Kidney epithelial cell (primary cell): ENCODE measurements at regions not wholly inside any gene's neighbourhood (a gene's known extent, or its start where the extent isn't known, plus 50 kb on each side); places are given as distances from the start of the nearest gene placed in this dataset.

Source experiments
- DNase-seq: peaks from one replicate; pipeline ENCODE4 v3.0.0-alpha.2; 2010; ENCODE audit warnings: low read depth
- H3K27me3 ChIP-seq: 2 replicates; pipeline ENCODE4 v1.6.0; 2011; ENCODE audit warnings: low read length; ENCODE audit not compliant: control insufficient read depth, insufficient read depth
- H3K36me3 ChIP-seq: 2 replicates; pipeline ENCODE4 v1.5.1; 2011; ENCODE audit warnings: low read length; ENCODE audit not compliant: control insufficient read depth, insufficient read depth
- H3K4me3 ChIP-seq: 2 replicates; pipeline ENCODE4 v1.5.1; 2011; ENCODE audit warnings: low read depth, mild to moderate bottlenecking, control low read depth, low read length
- CTCF ChIP-seq: IDR thresholded peaks from 2 replicates; pipeline ENCODE4 v1.5.1; 2011; ENCODE audit warnings: mild to moderate bottlenecking, moderate library complexity, low read length, control low read depth, inconsistent platforms; ENCODE audit not compliant: insufficient read depth, poor library complexity, severe bottlenecking

- Histone ChIP-seq H3K36me3 (no peaks in the 10 kb centered on the region), H3K27me3 (no peaks in the 10 kb centered on the region), H3K4me3 (no peak overlapping the region)
- no peak for DNase-seq
- no peak for TF ChIP-seq CTCF
Measured at GRCh38 chr6:135600931-135601330, 103.4 kb upstream of the AHI1 start.

GRCh38 chr6:135601857-135602256, 104.3 kb upstream of the AHI1 start:
- H3K27me3 ChIP-seq = no peaks in the 10 kb centered on the region
- H3K4me3 ChIP-seq = no peak overlapping the region
- no peak for DNase-seq
- H3K36me3 ChIP-seq = no peaks in the 10 kb centered on the region
- no peak for TF ChIP-seq CTCF

GRCh38 chr6:135603249-135603648, 105.7 kb upstream of the AHI1 start:
- Histone ChIP-seq H3K27me3 (no peaks in the 10 kb centered on the region), H3K36me3 (no peaks in the 10 kb centered on the region), H3K4me3 (no peak overlapping the region)
- DNase-seq = no peak
- no peak for TF ChIP-seq CTCF

- no peak for DNase-seq
- no peak for TF ChIP-seq CTCF
- Histone ChIP-seq H3K36me3 (no peaks in the 10 kb centered on the region), H3K4me3 (no peak overlapping the region), H3K27me3 (no peaks in the 10 kb centered on the region)
Measured at GRCh38 chr6:135604035-135604860, 106.7 kb upstream of the AHI1 start.

- no peak for DNase-seq
- H3K36me3 ChIP-seq = no peaks in the 10 kb centered on the region
- no peak for TF ChIP-seq CTCF
- no peak overlapping the region for H3K4me3 ChIP-seq
- H3K27me3 ChIP-seq = no peaks in the 10 kb centered on the region
Measured at GRCh38 chr6:135605278-135605790, 107.8 kb upstream of the AHI1 start.

- DNase-seq = no peak
- no peak for TF ChIP-seq CTCF
- Histone ChIP-seq H3K27me3 (no peaks in the 10 kb centered on the region), H3K4me3 (no peak overlapping the region), H3K36me3 (no peaks in the 10 kb centered on the region)
Measured at GRCh38 chr6:135606392-135606791, 108.9 kb upstream of the AHI1 start.
